Lung (tissue), 11 donors: ENCODE measurements at regions not wholly inside any gene's neighbourhood (a gene's known extent, or its start where the extent isn't known, plus 50 kb on each side); places are given as distances from the start of the nearest gene placed in this dataset.

Source experiments
- ATAC-seq: fragments of 200-7000 bp; cut with Tn5 transposase; one replicate; pipeline ENCODE4 v1.9.1; 2020; ENCODE audit warnings: moderate number of reproducible peaks; ENCODE audit not compliant: insufficient read depth, low FRiP score
- DNase-seq, 3 donors: peaks; one replicate each; pipeline ENCODE4 v3.0.0-alpha.2; 2013 to 2017
- H3K27ac ChIP-seq, 2 donors: one replicate each; pipeline ENCODE4 v1.5.1; 2013; ENCODE audit warnings: mild to moderate bottlenecking in 2 of 2, moderate library complexity in 2 of 2, control low read depth in 1 of 2, inconsistent platforms in 1 of 2, low read depth in 1 of 2, low read length in 1 of 2
- H3K27me3 ChIP-seq, 3 donors: one replicate each; pipeline ENCODE4 v1.5.1; 2013; ENCODE audit warnings: low read length in 2 of 3; ENCODE audit not compliant: control insufficient read depth in 3 of 3, insufficient read depth in 3 of 3
- H3K36me3 ChIP-seq, 4 donors: one replicate each; pipeline ENCODE4 v1.5.1; 2013; ENCODE audit warnings: low read length in 4 of 4, mild to moderate bottlenecking in 1 of 4, moderate library complexity in 1 of 4; ENCODE audit not compliant: control insufficient read depth in 4 of 4, insufficient read depth in 4 of 4
- H3K4me1 ChIP-seq, 5 donors: one replicate each; pipeline ENCODE4 v1.5.1; 2013; ENCODE audit warnings: low read length in 5 of 5, mild to moderate bottlenecking in 2 of 5, moderate library complexity in 1 of 5; ENCODE audit not compliant: control insufficient read depth in 5 of 5, insufficient read depth in 5 of 5
- H3K4me3 ChIP-seq: one replicate; pipeline ENCODE4 v1.5.1; 2013; ENCODE audit warnings: mild to moderate bottlenecking, control low read depth, moderate library complexity
- H3K9ac ChIP-seq, 2 donors: one replicate each; pipeline ENCODE4 v1.5.1; 2013; ENCODE audit warnings: low read length in 2 of 2, control low read depth in 1 of 2; ENCODE audit not compliant: insufficient read depth in 1 of 2
- H3K9me3 ChIP-seq, 4 donors: one replicate each; pipeline ENCODE4 v1.5.1; 2013; ENCODE audit warnings: low read length in 3 of 4, mild to moderate bottlenecking in 1 of 4, moderate library complexity in 1 of 4; ENCODE audit not compliant: control insufficient read depth in 4 of 4, insufficient read depth in 3 of 4
- WGBS, 2 donors: extraction: QIAGEN DNeasy Blood & Tissue Kit; methylation state at CpG; one replicate each; pipeline ENCODE4 v1.1.7; 2013; 5-methylcytosine and 5-hydroxymethylcytosine counted together
- TF ChIP-seq, protein P1 (sequence below): IDR thresholded peaks from 2 replicates; pipeline ENCODE4 v1.5.1; 2012; ENCODE audit warnings: mild to moderate bottlenecking; ENCODE audit errors: control extremely low read depth, extremely low read depth
- donor health status: control.
- donor health status: control.
- donor health status: Bipolar disorder and iron deficiency.
- donor health status: healthy.
- donor health status: DM: yes; HTN: yes; CAD: no.

DNA sequence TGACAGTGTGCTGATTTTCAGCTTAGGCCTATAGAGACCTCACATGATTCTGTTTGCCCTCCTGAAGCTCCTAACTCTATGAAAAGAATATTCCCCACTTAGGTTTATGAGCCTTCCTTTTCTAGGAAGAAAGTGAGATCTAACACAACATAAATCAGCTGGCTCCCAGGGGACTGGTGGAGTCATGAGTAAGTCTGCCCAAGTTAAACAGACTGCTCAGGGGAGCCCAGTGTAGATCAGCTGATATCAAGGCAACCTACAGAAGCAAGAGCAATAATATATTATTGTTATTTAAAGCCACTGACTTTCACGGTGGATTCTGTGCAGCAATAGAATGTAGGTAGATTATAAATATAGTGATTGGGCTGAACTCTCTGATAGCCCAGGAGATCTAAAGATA, 1978.6 kb upstream of the CDH6 start:
- Histone ChIP-seq H3K27ac (no peak overlapping the region), H3K27me3 (no peaks in the 10 kb centered on the region), H3K4me3 (no peak overlapping the region), H3K36me3 (no peaks in the 10 kb centered on the region), H3K4me1 (no peaks in the 10 kb centered on the region), H3K9me3 (peaks cover 0 to 6% (median 0%) of the 10 kb centered on the region in 4 donors), H3K9ac (no peak overlapping the region)
- 88 to 89% methylated on average over 1 of the region's 1 CpG for WGBS, 2 donors
- TF ChIP-seq, protein P1, sequence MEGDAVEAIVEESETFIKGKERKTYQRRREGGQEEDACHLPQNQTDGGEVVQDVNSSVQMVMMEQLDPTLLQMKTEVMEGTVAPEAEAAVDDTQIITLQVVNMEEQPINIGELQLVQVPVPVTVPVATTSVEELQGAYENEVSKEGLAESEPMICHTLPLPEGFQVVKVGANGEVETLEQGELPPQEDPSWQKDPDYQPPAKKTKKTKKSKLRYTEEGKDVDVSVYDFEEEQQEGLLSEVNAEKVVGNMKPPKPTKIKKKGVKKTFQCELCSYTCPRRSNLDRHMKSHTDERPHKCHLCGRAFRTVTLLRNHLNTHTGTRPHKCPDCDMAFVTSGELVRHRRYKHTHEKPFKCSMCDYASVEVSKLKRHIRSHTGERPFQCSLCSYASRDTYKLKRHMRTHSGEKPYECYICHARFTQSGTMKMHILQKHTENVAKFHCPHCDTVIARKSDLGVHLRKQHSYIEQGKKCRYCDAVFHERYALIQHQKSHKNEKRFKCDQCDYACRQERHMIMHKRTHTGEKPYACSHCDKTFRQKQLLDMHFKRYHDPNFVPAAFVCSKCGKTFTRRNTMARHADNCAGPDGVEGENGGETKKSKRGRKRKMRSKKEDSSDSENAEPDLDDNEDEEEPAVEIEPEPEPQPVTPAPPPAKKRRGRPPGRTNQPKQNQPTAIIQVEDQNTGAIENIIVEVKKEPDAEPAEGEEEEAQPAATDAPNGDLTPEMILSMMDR, result no peak
- ATAC-seq (no peak), DNase-seq (no peak)

- H3K4me3 ChIP-seq, result no peak overlapping the region
- no peaks in the 10 kb centered on the region for H3K36me3 ChIP-seq
- no peaks in the 10 kb centered on the region for H3K27me3 ChIP-seq
- H3K9ac ChIP-seq, result no peak overlapping the region
- ATAC-seq (no peak), DNase-seq (no peak)
- peaks cover 0 to under 1% (median 0%) of the 10 kb centered on the region in 4 donors for H3K9me3 ChIP-seq
- TF ChIP-seq, protein P1, result no peak
- H3K27ac ChIP-seq, result no peak overlapping the region
- no peaks in the 10 kb centered on the region for H3K4me1 ChIP-seq
- WGBS, 2 donors, result 68 to 78% methylated on average over 3 of the region's 3 CpGs
Measured at GRCh38 chr5:29213475-29213874, 1980.0 kb upstream of the CDH6 start.

GRCh38 chr5:29208024-29208423, 1985.5 kb upstream of the CDH6 start:
- Histone ChIP-seq H3K27me3 (no peaks in the 10 kb centered on the region), H3K4me3 (no peak overlapping the region), H3K36me3 (no peaks in the 10 kb centered on the region), H3K4me1 (no peaks in the 10 kb centered on the region), H3K9me3 (no peaks in the 10 kb centered on the region), H3K9ac (no peak overlapping the region), H3K27ac (no peak overlapping the region)
- TF ChIP-seq, protein P1, result no peak
- ATAC-seq (no peak), DNase-seq (no peak)

GRCh38 chr5:29203049-29203448, 1990.4 kb upstream of the CDH6 start:
- Histone ChIP-seq H3K9me3 (no peaks in the 10 kb centered on the region), H3K36me3 (no peaks in the 10 kb centered on the region), H3K27ac (no peak overlapping the region), H3K4me1 (no peaks in the 10 kb centered on the region), H3K9ac (no peak overlapping the region), H3K27me3 (no peaks in the 10 kb centered on the region), H3K4me3 (no peak overlapping the region)
- DNase-seq, result no peak
- TF ChIP-seq, protein P1, result no peak
- no peak for ATAC-seq
